ENCODE measurements at regions not wholly inside any gene's neighbourhood (a gene's known extent, or its start where the extent isn't known, plus 50 kb on each side); places are given as distances from the start of the nearest gene placed in this dataset.

DNA sequence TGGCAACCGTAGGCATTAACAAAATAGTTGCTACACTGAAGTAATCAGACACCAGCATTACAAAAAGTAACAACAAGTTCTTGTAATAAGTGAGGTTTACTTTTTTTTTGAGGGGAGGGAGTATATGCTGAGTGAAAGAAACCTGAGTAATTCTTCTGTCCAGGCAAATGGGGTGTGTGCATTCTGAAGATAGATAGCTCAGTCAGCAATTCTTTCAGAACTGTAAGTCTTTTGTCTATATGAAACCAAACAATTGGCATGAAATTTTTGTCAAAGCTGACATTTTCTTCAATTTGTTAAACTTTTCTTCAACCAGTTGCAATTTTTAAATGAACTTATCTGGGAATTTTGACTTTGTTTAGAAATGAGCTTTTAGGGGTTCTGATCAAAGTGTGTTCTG lies 208.1 kb upstream of the THSD7B start:
- H3K27ac ChIP-seq = no peak overlapping the region
- intact Hi-C loops (cut with DNase I) = no loop called here
- H3K36me3 ChIP-seq = no peaks in the 10 kb centered on the region
- no peak for TF ChIP-seq CTCF (IDR thresholded peaks at IDR 0.05)
- no peaks in the 10 kb centered on the region for H3K4me1 ChIP-seq
- H3K4me3 ChIP-seq = no peak overlapping the region
- no peak for DNase-seq
- no peak for ATAC-seq
- no peaks in the 10 kb centered on the region for H3K27me3 ChIP-seq
- no peaks in the 10 kb centered on the region for H3K9me3 ChIP-seq

- Histone ChIP-seq H3K4me3 (no peak overlapping the region), H3K27me3 (no peaks in the 10 kb centered on the region), H3K27ac (no peak overlapping the region), H3K9me3 (no peaks in the 10 kb centered on the region), H3K36me3 (no peaks in the 10 kb centered on the region), H3K4me1 (no peaks in the 10 kb centered on the region)
- DNase-seq (no peak), ATAC-seq (no peak)
- intact Hi-C loops (cut with DNase I) = no loop called here
- TF ChIP-seq CTCF (IDR thresholded peaks at IDR 0.05) = no peak
Observed at GRCh38 chr2:136550181-136550580, 215.2 kb upstream of the THSD7B start.

DNA sequence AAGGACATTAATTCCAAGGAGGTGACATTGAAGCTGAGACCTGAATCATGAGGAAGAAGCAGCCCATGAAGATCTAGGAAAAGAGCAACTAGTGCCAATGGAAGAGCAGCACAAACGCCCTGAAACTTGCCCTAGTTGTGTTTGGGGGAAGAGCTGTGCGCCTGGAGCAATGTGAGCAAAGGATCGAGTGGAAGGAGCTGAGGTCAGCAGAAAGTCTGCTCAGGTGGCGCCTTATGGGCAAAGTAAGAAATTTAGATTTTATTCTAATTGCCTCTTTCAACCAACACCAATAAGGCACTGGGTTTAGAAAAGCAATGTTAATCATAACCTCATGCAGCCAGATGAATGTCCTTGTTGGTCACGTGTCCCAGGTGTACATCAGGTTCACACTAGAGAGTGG lies 226.0 kb upstream of the THSD7B start:
- Histone ChIP-seq H3K9me3 (no peaks in the 10 kb centered on the region), H3K36me3 (no peaks in the 10 kb centered on the region), H3K4me3 (no peak overlapping the region), H3K27ac (no peak overlapping the region), H3K27me3 (no peaks in the 10 kb centered on the region), H3K4me1 (no peaks in the 10 kb centered on the region)
- no peak for ATAC-seq
- TF ChIP-seq CTCF (IDR thresholded peaks at IDR 0.05) = no peak
- no peak for DNase-seq
- intact Hi-C loops (cut with DNase I) = no loop called here

DNA sequence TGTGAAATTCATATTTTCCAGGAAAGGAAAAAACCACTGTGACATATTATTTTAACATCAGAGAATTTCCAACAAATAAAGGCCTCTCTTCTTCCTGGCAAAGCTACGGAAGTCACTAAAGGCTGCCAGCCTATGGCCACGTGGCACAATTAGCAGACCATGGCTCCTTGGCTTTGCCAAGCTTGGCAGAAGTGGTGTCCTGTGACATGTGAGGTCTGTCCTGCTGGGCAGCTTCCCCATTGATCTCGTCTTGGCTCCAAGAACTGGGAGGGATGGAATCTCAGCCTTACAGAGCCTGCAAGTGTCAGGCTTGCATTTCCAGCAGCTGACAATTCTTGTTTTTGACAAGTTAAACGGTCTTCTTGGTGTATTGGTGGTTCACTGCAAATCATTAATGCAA lies 226.9 kb upstream of the THSD7B start:
- Histone ChIP-seq H3K27me3 (no peaks in the 10 kb centered on the region), H3K36me3 (no peaks in the 10 kb centered on the region), H3K4me3 (no peak overlapping the region), H3K27ac (no peak overlapping the region), H3K4me1 (no peaks in the 10 kb centered on the region), H3K9me3 (no peaks in the 10 kb centered on the region)
- DNase-seq (no peak), ATAC-seq (no peak)
- intact Hi-C loops (cut with DNase I) = no loop called here
- TF ChIP-seq CTCF (IDR thresholded peaks at IDR 0.05) = no peak

GRCh38 chr2:136534811-136535210 lies 230.5 kb upstream of the THSD7B start:
- no peak overlapping the region for H3K4me3 ChIP-seq
- no peaks in the 10 kb centered on the region for H3K36me3 ChIP-seq
- DNase-seq (no peak), ATAC-seq (no peak)
- intact Hi-C loops (cut with DNase I) = no loop called here
- TF ChIP-seq CTCF (IDR thresholded peaks at IDR 0.05) = no peak
- H3K4me1 ChIP-seq = no peaks in the 10 kb centered on the region
- no peak overlapping the region for H3K27ac ChIP-seq
- H3K9me3 ChIP-seq = no peaks in the 10 kb centered on the region
- no peaks in the 10 kb centered on the region for H3K27me3 ChIP-seq

DNA sequence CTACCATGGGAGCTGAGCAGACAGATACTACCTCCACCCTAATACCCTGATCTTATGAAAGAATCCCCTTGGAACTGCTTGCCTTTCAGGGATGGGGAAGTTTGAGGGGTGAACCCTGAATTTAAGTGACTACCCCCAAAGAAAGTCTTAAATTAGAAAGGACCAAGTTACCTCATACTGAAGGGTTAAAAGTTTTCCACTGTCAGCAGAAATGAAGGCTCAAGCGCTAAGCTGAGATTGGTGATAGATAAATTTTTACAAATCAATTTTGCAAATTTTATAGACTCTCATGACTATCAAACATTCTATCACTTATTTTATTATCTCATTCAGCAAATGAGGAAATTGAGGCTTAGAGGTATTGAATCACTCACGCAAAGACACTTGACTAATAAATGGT lies 233.2 kb upstream of the THSD7B start:
- no peaks in the 10 kb centered on the region for H3K9me3 ChIP-seq
- no peaks in the 10 kb centered on the region for H3K4me1 ChIP-seq
- no peak for TF ChIP-seq CTCF (IDR thresholded peaks at IDR 0.05)
- H3K4me3 ChIP-seq = no peak overlapping the region
- H3K27me3 ChIP-seq = no peaks in the 10 kb centered on the region
- intact Hi-C loops (cut with DNase I) = no loop called here
- H3K27ac ChIP-seq = no peak overlapping the region
- no peaks in the 10 kb centered on the region for H3K36me3 ChIP-seq
- DNase-seq (no peak), ATAC-seq (no peak)
